GM23338 (cell line): ENCODE measurements at regions not wholly inside any gene's neighbourhood (a gene's known extent, or its start where the extent isn't known, plus 50 kb on each side); places are given as distances from the start of the nearest gene placed in this dataset.
"Not testable (repeated sequence)": the region's sequence is repeated elsewhere in the genome, so short reads cannot be mapped to it uniquely, and the experiment has no call there.

Experiments used
- ATAC-seq: fragments of 200-7000 bp; cut with Tn5 transposase; 3 replicates; pipeline ENCODE4 v1.9.1; 2020
- DNase-seq: peaks from one replicate; pipeline ENCODE4 v3.0.0-alpha.2; 2015; ENCODE audit warnings: low spot score
- H2AFZ ChIP-seq: fragments of 200-600 bp; sonication (generic); 2 replicates; pipeline ENCODE4 v1.8.0; 2016; ENCODE audit warnings: antibody characterized with exemption, mild to moderate bottlenecking, moderate library complexity
- H3F3A ChIP-seq: fragments of 200-600 bp; sonication (generic); replicated peaks from 2 replicates; pipeline ENCODE4 v1.8.0; 2017; ENCODE audit warnings: antibody characterized with exemption, mixed run types, low read depth
- H3K27ac ChIP-seq: fragments of 200-600 bp; sonication (generic); 2 replicates; pipeline ENCODE4 v1.6.1; 2016; ENCODE audit warnings: low read depth
- H3K27me3 ChIP-seq: fragments of 200-600 bp; sonication (generic); 2 replicates; pipeline ENCODE4 v1.8.0; 2016; ENCODE audit warnings: mild to moderate bottlenecking, mixed run types, moderate library complexity; ENCODE audit not compliant: insufficient read depth
- H3K36me3 ChIP-seq: fragments of 200-600 bp; sonication (generic); 2 replicates; pipeline ENCODE4 v1.8.0; 2016; ENCODE audit warnings: mild to moderate bottlenecking; ENCODE audit not compliant: insufficient read depth
- H3K4me1 ChIP-seq: fragments of 200-600 bp; sonication (generic); 2 replicates; pipeline ENCODE4 v1.8.0; 2016; ENCODE audit warnings: mild to moderate bottlenecking, moderate library complexity; ENCODE audit not compliant: insufficient read depth
- H3K4me2 ChIP-seq: fragments of 200-600 bp; sonication (generic); 2 replicates; pipeline ENCODE4 v1.7.1; 2017; ENCODE audit warnings: mixed run types
- H3K4me3 ChIP-seq: fragments of 200-600 bp; sonication (generic); 2 replicates; pipeline ENCODE4 v1.6.1; 2016; ENCODE audit warnings: mixed run types
- H3K79me2 ChIP-seq: fragments of 200-600 bp; sonication (generic); replicated peaks from 2 replicates; pipeline ENCODE4 v1.8.0; 2017; ENCODE audit warnings: mild to moderate bottlenecking; ENCODE audit not compliant: insufficient read depth
- H3K9me2 ChIP-seq: fragments of 200-600 bp; sonication (generic); 2 replicates; pipeline ENCODE4 v1.8.0; 2017; ENCODE audit not compliant: insufficient read depth
- H4K20me1 ChIP-seq: fragments of 200-600 bp; sonication (generic); replicated peaks from 2 replicates; pipeline ENCODE4 v1.8.0; 2017; ENCODE audit warnings: mild to moderate bottlenecking; ENCODE audit not compliant: insufficient read depth
- H3K27ac Mint-ChIP-seq: 2 replicates; pipeline ENCODE4 v1.8.0; 2020; ENCODE audit warnings: inconsistent platforms, mild to moderate bottlenecking, moderate library complexity, mixed read lengths
- H3K27me3 Mint-ChIP-seq: 3 replicates; pipeline ENCODE4 v1.8.0; 2022; ENCODE audit warnings: low read depth, mild to moderate bottlenecking, moderate library complexity, mixed read lengths, inconsistent platforms; ENCODE audit not compliant: insufficient read depth, poor library complexity
- H3K36me3 Mint-ChIP-seq: 3 replicates; pipeline ENCODE4 v1.8.0; 2021; ENCODE audit warnings: low read depth, mild to moderate bottlenecking, inconsistent platforms, moderate library complexity, mixed read lengths
- H3K4me1 Mint-ChIP-seq: 3 replicates; pipeline ENCODE4 v1.8.0; 2020; ENCODE audit warnings: mild to moderate bottlenecking, inconsistent platforms, mixed read lengths
- H3K4me3 Mint-ChIP-seq: 3 replicates; pipeline ENCODE4 v1.8.0; 2021; ENCODE audit warnings: moderate library complexity, mild to moderate bottlenecking, inconsistent platforms, mixed read lengths
- H3K9me3 Mint-ChIP-seq: 3 replicates; pipeline ENCODE4 v1.8.0; 2020; ENCODE audit warnings: moderate library complexity, mild to moderate bottlenecking, inconsistent platforms, mixed read lengths
- CTCF ChIP-seq, 2 experiments: fragments of 200-600 bp in 1 of 2; sonication (generic) in 1 of 2; conservative IDR thresholded peaks; 2 replicates each; pipeline versions ENCODE4 v1.5.1 to v1.6.1; 2016 to 2017; ENCODE audit warnings: antibody characterized with exemption in 2 of 2, low read depth in 2 of 2, mild to moderate bottlenecking in 2 of 2, moderate library complexity in 1 of 2
- REST ChIP-seq: IDR thresholded peaks from one replicate; pipeline ENCODE4 v1.6.1; 2018; ENCODE audit warnings: antibody characterized with exemption; ENCODE audit not compliant: unreplicated experiment

- DNase-seq: no peak
Observed at GRCh38 chr15:53903129-53903528, 75.1 kb upstream of the UNC13C start.

GRCh38 chr15:53893468-53893867 is 84.8 kb upstream of the UNC13C start:
- not testable (repeated sequence) for H3K36me3 ChIP-seq, DNase-seq, H3K27me3 ChIP-seq, H3K36me3 Mint-ChIP-seq, H3K4me2 ChIP-seq, H3K4me1 Mint-ChIP-seq, H3K27me3 Mint-ChIP-seq, H3F3A ChIP-seq, H3K9me2 ChIP-seq, H3K4me3 ChIP-seq, H2AFZ ChIP-seq, H3K27ac Mint-ChIP-seq, H3K4me1 ChIP-seq, H3K4me3 Mint-ChIP-seq, H3K27ac ChIP-seq, ATAC-seq, H3K79me2 ChIP-seq, H4K20me1 ChIP-seq
- peaks cover 48% of the 10 kb centered on the region for H3K9me3 Mint-ChIP-seq

More at GRCh38 chr15:53903129-53903528, 75.1 kb upstream of the UNC13C start:
- Mint-ChIP-seq H3K27me3 (no peaks in the 10 kb centered on the region), H3K9me3 (peaks cover 18% of the 10 kb centered on the region), H3K27ac (no peak overlapping the region), H3K36me3 (no peaks in the 10 kb centered on the region), H3K4me1 (peaks cover 2% of the 10 kb centered on the region; the same call in 1 of the 3 replicates), H3K4me3 (no peak overlapping the region)
- no peak overlapping the region for H3K4me2 ChIP-seq
- H4K20me1 ChIP-seq: no peaks in the 10 kb centered on the region
- H3K27ac ChIP-seq: no peak overlapping the region
- no peaks in the 10 kb centered on the region for H3K27me3 ChIP-seq
- no peak for ATAC-seq
- no peak for TF ChIP-seq REST
- no peak overlapping the region for H3K4me3 ChIP-seq
- 0 out of 2 replicates have a peak, but pooled peaks cover 4% of the 10 kb centered on the region for H3K36me3 ChIP-seq
- peaks cover 7% of the 10 kb centered on the region; the same call in 1 of the 2 replicates for H3K4me1 ChIP-seq
- H3K79me2 ChIP-seq: no peaks in the 10 kb centered on the region
- no peaks in the 10 kb centered on the region for H3F3A ChIP-seq
- no peaks in the 10 kb centered on the region for H3K9me2 ChIP-seq
- no peak overlapping the region for H2AFZ ChIP-seq

GRCh38 chr15:53891862-53892261 is 86.4 kb upstream of the UNC13C start:
- DNase-seq, H3K36me3 ChIP-seq, ATAC-seq, H2AFZ ChIP-seq, H3K36me3 Mint-ChIP-seq, H3K4me1 Mint-ChIP-seq, H3K27ac ChIP-seq, H3F3A ChIP-seq, H3K27me3 Mint-ChIP-seq, H3K27ac Mint-ChIP-seq, H3K4me3 ChIP-seq, H3K4me2 ChIP-seq, H4K20me1 ChIP-seq, H3K4me1 ChIP-seq, H3K9me2 ChIP-seq, H3K27me3 ChIP-seq, H3K79me2 ChIP-seq, H3K4me3 Mint-ChIP-seq: not testable (repeated sequence)
- peaks cover 44% of the 10 kb centered on the region for H3K9me3 Mint-ChIP-seq
- TF ChIP-seq CTCF (conservative IDR thresholded peaks at IDR 0.05; ENCODE audit: low read depth in 2 of 2): peak; percentile 38 to 56; a peak in 3 of 4 replicates
